CD4-positive, alpha-beta T cell (primary cell): ENCODE measurements at regions not wholly inside any gene's neighbourhood (a gene's known extent, or its start where the extent isn't known, plus 50 kb on each side); places are given as distances from the start of the nearest gene placed in this dataset.

Source experiments
- ATAC-seq: fragments of 200-7000 bp; cut with Tn5 transposase; one replicate; pipeline ENCODE4 v1.10.0; 2022; ENCODE audit warnings: mild to moderate bottlenecking; ENCODE audit not compliant: poor library complexity
- CTCF ChIA-PET: fragments of 350-600 bp; sonication (Branson Sonifier 250); formaldehyde crosslinking; loops from one replicate; lab custom pipeline; 2021; ENCODE audit warnings: antibody characterized with exemption, inconsistent platforms; lab: Charles Lee
- POLR2A ChIA-PET: fragments of 350-600 bp; sonication (Branson Sonifier 250); formaldehyde crosslinking; loops from one replicate; lab custom pipeline; 2021; ENCODE audit warnings: antibody characterized with exemption, inconsistent platforms; lab: Charles Lee
- DNase-seq, 14 experiments: peaks; one replicate each; pipeline ENCODE4 v3.0.0-alpha.2; 2013 to 2020; ENCODE audit warnings: mixed read lengths in 2 of 14
- H3K27ac ChIP-seq, 2 donors: one replicate each; pipeline versions ENCODE4 v1.5.1 to v1.7.0; 2013; ENCODE audit warnings: low read length in 2 of 2, low read depth in 1 of 2, mild to moderate bottlenecking in 1 of 2
- H3K27me3 ChIP-seq, 2 experiments: 1 replicate in 1 of 2; 2 replicates in 1 of 2; pipeline versions ENCODE4 v1.6.1 to v1.7.0; 2013; ENCODE audit warnings: low read length in 2 of 2, control low read depth in 1 of 2, mild to moderate bottlenecking in 1 of 2, moderate library complexity in 1 of 2; ENCODE audit not compliant: insufficient read depth in 2 of 2, control insufficient read depth in 1 of 2
- H3K36me3 ChIP-seq: one replicate; pipeline ENCODE4 v1.6.1; 2013; ENCODE audit warnings: low read length, control low read depth; ENCODE audit not compliant: insufficient read depth
- H3K4me1 ChIP-seq: one replicate; pipeline ENCODE4 v1.6.1; 2013; ENCODE audit warnings: low read length, control low read depth; ENCODE audit not compliant: insufficient read depth
- H3K4me3 ChIP-seq: one replicate; pipeline ENCODE4 v1.5.1; 2013; ENCODE audit warnings: mild to moderate bottlenecking, low read length, moderate library complexity
- H3K9me3 ChIP-seq, 2 experiments: 1 replicate in 1 of 2; 2 replicates in 1 of 2; pipeline versions ENCODE4 v1.6.1 to v1.7.0; 2013; ENCODE audit warnings: low read length in 2 of 2, mild to moderate bottlenecking in 2 of 2, control low read depth in 1 of 2, moderate library complexity in 1 of 2; ENCODE audit not compliant: control insufficient read depth in 1 of 2, insufficient read depth in 1 of 2
- H3K27ac Mint-ChIP-seq: one replicate; pipeline ENCODE4 v1.8.0; 2020; ENCODE audit warnings: mixed read lengths
- H3K27me3 Mint-ChIP-seq: one replicate; pipeline ENCODE4 v1.8.0; 2021; ENCODE audit warnings: mixed read lengths
- H3K36me3 Mint-ChIP-seq: one replicate; pipeline ENCODE4 v1.8.0; 2021; ENCODE audit warnings: low read depth, mixed read lengths
- H3K4me1 Mint-ChIP-seq: one replicate; pipeline ENCODE4 v1.8.0; 2021; ENCODE audit warnings: low read depth, mixed read lengths
- H3K4me3 Mint-ChIP-seq: one replicate; pipeline ENCODE4 v1.8.0; 2020; ENCODE audit warnings: mild to moderate bottlenecking, mixed read lengths
- H3K9me3 Mint-ChIP-seq: one replicate; pipeline ENCODE4 v1.8.0; 2020; ENCODE audit warnings: mixed read lengths
- CTCF ChIP-seq: fragments of 200-600 bp; IDR thresholded peaks from one replicate; pipeline ENCODE4 v1.8.0; 2022; ENCODE audit warnings: antibody characterized with exemption, mild to moderate bottlenecking
- intact Hi-C, 2 experiments: fragments of 100-400 bp; cut with DNase I in 1 of 2; cut with micrococcal nuclease in 1 of 2; formaldehyde crosslinking; loops; one replicate each; pipeline versions ENCODE4 v1.15.1 to v1.9.0; 2023 to 2025; cut with DNase I, micrococcal nuclease

GRCh38 chr7:13027321-13027720 is 339.9 kb downstream of the ARL4A start:
- intact Hi-C loops: no loop called here
- no peak overlapping the region for H3K27ac ChIP-seq
- DNase-seq: no peak
- peaks cover 0 to 6% of the 10 kb centered on the region in 2 experiments for H3K27me3 ChIP-seq
- Mint-ChIP-seq H3K36me3 (no peaks in the 10 kb centered on the region), H3K27ac (no peak overlapping the region), H3K4me3 (no peak overlapping the region), H3K27me3 (no peaks in the 10 kb centered on the region), H3K4me1 (no peaks in the 10 kb centered on the region), H3K9me3 (no peaks in the 10 kb centered on the region)
- POLR2A ChIA-PET: no interaction called here
- CTCF ChIA-PET: no interaction called here
- no peaks in the 10 kb centered on the region for H3K4me1 ChIP-seq
- no peaks in the 10 kb centered on the region for H3K9me3 ChIP-seq
- no peaks in the 10 kb centered on the region for H3K36me3 ChIP-seq
- no peak for TF ChIP-seq CTCF
- H3K4me3 ChIP-seq: no peak overlapping the region
- no peak for ATAC-seq

DNA sequence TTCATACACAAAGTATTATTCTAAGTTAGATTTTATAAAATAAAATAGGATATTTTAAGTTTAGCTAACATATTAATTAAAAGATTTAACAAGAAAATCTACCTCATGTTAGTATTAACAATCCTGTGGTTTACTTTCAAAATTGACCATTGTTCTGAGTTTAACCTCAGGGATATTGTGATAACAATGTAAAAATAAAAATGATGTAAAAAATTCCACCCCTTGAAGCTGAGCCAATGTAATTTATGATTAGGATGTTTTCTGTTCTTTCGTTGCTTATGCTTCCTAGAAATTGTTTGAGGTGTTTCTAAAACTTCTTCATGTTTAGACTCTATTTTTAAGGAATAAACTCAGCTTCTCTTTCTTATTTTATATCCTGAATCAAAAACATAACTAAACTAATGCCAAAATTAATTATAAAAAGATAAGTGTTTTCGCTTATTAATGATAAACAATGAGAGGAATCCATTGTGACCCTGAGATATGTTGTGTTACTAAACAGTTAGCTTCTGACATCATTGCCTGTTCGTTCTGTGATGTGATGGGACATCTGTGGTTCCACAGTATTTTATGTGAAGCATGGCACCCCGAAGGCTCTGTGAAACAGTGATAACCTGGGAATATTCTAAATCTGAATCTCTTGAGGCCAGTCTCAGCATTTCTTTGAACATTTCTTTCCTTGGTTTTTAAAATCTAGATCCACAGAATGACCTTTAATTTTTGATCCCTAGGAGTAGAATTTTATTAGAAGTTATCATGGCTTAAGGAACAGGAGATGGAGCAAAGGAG is 340.8 kb downstream of the ARL4A start:
- no peak overlapping the region for H3K27ac ChIP-seq
- DNase-seq: no peak
- Mint-ChIP-seq H3K36me3 (no peaks in the 10 kb centered on the region), H3K27ac (no peak overlapping the region), H3K27me3 (no peaks in the 10 kb centered on the region), H3K4me3 (no peak overlapping the region), H3K9me3 (no peaks in the 10 kb centered on the region), H3K4me1 (no peaks in the 10 kb centered on the region)
- no peak overlapping the region for H3K4me3 ChIP-seq
- peaks cover 0 to 6% of the 10 kb centered on the region in 2 experiments for H3K27me3 ChIP-seq
- POLR2A ChIA-PET: no interaction called here
- CTCF ChIA-PET: no interaction called here
- intact Hi-C loops: no loop called here
- H3K36me3 ChIP-seq: no peaks in the 10 kb centered on the region
- ATAC-seq: no peak
- TF ChIP-seq CTCF: no peak
- H3K4me1 ChIP-seq: no peaks in the 10 kb centered on the region
- no peaks in the 10 kb centered on the region for H3K9me3 ChIP-seq

DNA sequence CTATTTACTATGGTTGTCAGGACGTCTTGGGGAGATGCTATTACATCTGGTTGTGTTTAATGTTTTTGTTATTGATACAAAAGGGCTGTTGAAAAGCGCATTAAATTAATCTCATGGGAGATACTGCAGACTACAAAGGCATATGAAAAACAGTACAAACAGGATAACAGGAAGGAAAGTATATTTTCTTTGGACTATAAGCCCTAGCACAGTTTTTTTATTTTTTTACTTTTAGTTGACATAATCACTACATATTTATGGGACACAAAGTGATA is 341.3 kb downstream of the ARL4A start:
- no peaks in the 10 kb centered on the region for H3K4me1 Mint-ChIP-seq
- no peaks in the 10 kb centered on the region for H3K4me1 ChIP-seq
- H3K4me3 Mint-ChIP-seq: no peak overlapping the region
- no peak for TF ChIP-seq CTCF
- ChIA-PET POLR2A (no interaction called here), CTCF (no interaction called here)
- ATAC-seq: no peak
- no peak for DNase-seq
- no peaks in the 10 kb centered on the region for H3K36me3 ChIP-seq
- H3K9me3 Mint-ChIP-seq: no peaks in the 10 kb centered on the region
- H3K27ac Mint-ChIP-seq: no peak overlapping the region
- H3K9me3 ChIP-seq: no peaks in the 10 kb centered on the region
- H3K36me3 Mint-ChIP-seq: no peaks in the 10 kb centered on the region
- H3K4me3 ChIP-seq: no peak overlapping the region
- no peak overlapping the region for H3K27ac ChIP-seq
- peaks cover 0 to 6% of the 10 kb centered on the region in 2 experiments for H3K27me3 ChIP-seq
- H3K27me3 Mint-ChIP-seq: no peaks in the 10 kb centered on the region
- intact Hi-C loops: no loop called here
